ENCODE measurements at regions not wholly inside any gene's neighbourhood (a gene's known extent, or its start where the extent isn't known, plus 50 kb on each side); places are given as distances from the start of the nearest gene placed in this dataset.
"Not testable (repeated sequence)": the region's sequence is repeated elsewhere in the genome, so short reads cannot be mapped to it uniquely, and the experiment has no call there.

GRCh38 chr7:49099587-49100326 lies 175.4 kb downstream of the CDC14C start:
- no peak for DNase-seq (ENCODE audit: low read depth in 3 of 3, low spot score in 2 of 3)

DNA sequence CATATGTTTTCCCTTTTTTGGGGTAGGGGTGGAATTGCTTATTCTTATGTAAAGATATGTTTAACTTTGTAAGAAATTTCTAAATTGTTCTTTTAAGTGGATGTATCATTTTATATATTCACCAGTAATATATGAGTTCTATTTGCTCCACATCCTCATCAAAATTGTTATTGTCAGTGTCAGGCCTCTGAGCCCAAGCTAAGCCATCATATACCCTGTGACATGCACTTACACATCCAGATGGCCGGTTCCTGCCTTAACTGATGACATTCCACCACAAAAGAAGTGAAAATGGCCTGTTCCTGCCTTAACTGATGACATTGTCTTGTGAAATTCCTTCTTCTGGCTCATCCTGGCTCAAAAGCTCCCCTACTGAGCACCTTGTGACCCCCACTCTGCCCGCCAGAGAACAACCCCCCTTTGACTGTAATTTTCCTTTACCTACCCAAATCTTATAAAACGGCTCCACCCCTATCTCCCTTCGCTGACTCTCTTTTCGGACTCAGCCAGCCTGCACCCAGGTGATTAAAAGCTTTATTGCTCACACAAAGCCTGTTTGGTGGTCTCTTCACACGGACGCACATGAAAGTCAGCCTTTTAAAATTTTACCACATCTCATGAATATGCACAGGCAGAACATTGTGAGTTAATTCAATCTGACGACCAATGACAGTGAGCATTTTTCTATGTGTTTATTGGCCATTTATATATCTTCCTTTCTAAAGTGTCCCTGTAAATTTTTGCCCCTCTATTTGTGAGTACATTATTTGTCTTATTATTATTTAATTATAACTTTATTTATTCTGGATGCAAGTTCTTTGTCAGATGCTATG lies 176.8 kb downstream of the CDC14C start:
- not testable (repeated sequence) for DNase-seq (ENCODE audit: low read depth in 3 of 3, low spot score in 2 of 3)

DNA sequence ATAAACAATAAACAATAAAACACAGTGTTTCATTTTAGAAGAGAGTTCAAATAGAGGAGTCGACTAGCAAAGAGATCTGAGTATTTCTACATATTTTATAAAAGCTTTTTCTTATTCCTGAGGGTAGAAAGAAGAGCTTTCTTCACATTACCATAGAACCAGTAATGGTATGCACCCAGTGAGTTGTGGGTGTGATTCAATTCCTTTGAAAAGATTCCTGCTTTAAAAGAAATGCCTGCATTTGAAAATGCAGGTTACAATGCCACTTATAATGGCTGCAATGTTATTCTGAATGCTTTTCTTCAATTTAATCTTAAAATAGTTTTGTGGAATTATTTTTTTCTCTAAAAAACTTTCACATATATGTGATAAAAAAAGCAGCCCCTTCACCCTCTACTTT lies 178.1 kb downstream of the CDC14C start:
- DNase-seq (ENCODE audit: low read depth in 3 of 3, low spot score in 2 of 3): no peak

GRCh38 chr7:49111706-49112105 lies 187.4 kb downstream of the CDC14C start:
- DNase-seq (ENCODE audit: low read depth in 3 of 3, low spot score in 2 of 3): no peak

- no peak for DNase-seq (ENCODE audit: low read depth in 3 of 3, low spot score in 2 of 3)
These were observed 187.9 kb downstream of the CDC14C start for GRCh38 chr7:49112222-49112621.

DNA sequence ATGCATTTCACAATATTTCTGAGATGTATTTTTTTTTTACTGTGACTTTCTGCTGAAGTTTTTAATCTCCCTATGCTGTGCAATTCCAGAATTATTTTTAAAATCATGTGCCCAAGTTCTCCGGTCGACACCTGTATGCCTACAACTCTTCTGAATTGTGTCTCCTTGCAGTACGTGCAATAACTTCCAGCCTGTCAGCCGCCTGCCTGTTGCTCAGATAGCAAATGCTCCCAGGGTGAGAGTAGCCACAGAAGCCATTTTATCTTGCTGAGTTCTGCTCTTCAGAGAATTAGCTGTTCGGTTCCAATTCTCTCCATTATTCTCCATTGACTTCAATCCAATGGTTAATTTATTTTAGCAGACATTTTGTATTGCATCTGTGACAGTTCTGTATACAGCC lies 188.3 kb downstream of the CDC14C start:
- DNase-seq (ENCODE audit: low read depth in 3 of 3, low spot score in 2 of 3): no peak

DNA sequence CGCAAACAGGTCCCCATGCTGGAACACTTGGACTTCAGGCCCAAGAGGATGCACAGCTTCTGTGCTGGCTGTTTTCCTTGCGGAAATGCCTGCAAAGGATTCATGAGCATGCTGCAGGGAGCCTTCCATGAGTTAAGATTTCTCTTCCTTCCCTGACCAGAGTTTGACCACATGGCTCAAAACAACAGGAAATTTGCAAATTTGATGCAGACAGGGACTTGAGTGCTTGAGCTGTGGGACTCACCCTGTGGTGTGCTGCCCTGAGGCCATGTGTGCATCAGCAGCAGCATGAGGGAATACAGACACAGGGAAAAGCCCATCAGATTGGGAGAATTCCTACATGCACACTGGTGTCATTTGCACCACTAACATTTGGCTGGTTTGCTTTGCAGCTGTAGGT lies 195.4 kb downstream of the CDC14C start:
- DNase-seq (ENCODE audit: low read depth in 3 of 3, low spot score in 2 of 3): no peak

GRCh38 chr7:49125246-49125645 lies 200.9 kb downstream of the CDC14C start:
- no peak for DNase-seq (ENCODE audit: low read depth in 3 of 3, low spot score in 2 of 3)

DNA sequence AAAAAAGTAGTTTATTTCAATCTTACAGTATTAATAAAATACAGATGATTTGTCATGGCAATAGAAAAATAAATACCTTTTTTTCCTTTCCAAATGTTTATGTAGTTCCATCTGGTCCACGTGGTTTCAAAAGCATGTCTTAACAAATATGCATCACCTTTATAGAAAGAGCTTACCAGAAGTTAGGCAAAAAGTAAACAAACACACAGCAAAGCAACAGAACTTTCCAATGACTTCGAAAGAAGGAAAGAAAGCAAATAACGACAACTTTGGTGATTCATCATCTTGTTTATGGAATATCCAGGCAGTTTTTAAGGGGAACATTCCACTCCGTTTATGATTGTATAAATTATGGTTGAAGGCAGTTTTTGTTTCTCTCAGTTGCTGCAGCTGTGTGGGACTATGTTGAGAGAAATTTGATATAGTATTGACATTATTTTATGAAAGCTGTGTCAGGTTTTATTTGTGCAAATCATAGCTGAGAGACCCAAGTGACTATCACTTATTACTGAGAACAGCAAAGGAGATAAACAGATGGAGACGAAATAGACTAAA lies 203.1 kb downstream of the CDC14C start:
- no peak for DNase-seq (ENCODE audit: low read depth in 3 of 3, low spot score in 2 of 3)

DNA sequence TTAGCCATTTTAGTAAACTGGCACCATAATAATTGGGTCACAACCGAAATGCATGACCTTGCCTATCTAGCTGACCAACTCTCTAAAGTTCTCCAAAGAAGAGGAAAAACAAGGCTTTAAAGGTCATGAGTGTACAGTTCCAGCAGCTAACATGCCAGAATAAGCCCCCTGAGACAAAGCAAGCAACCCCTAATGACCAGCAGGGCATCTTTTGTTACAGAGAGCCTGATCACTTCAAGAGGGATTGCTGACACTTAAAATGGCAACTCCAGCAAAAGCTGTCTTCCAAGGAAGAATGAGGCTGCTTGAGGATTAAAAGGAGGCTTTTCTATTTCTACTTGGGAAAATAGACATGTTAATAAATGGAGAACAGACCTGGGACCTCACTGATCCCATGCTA lies 213.6 kb downstream of the CDC14C start:
- DNase-seq (ENCODE audit: low read depth in 3 of 3, low spot score in 2 of 3): no peak

GRCh38 chr7:49150486-49150885 lies 226.1 kb downstream of the CDC14C start:
- no peak for DNase-seq (ENCODE audit: low read depth in 3 of 3, low spot score in 2 of 3)

- DNase-seq (ENCODE audit: low read depth in 3 of 3, low spot score in 2 of 3): no peak
These were observed 226.8 kb downstream of the CDC14C start for GRCh38 chr7:49151146-49151545.

DNA sequence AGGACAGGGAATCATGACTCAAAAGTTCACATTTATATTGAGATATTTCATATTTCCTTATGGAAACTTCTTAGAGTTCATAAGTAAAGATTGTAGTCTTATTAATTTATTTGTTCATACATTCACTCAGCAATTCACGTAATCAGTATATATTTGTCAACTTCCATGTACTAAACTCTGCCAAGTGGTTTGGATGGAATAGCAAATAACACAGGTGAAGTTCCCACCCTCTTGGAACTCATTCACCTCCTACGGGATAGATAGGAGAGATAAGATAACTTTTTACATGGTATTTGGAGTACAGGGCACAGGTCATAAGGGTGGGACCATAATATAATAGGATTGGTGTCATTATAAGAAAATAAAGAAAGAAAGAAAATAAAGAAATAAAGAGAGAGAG lies 234.0 kb downstream of the CDC14C start:
- DNase-seq (ENCODE audit: low read depth in 3 of 3, low spot score in 2 of 3): no peak

- no peak for DNase-seq (ENCODE audit: low read depth in 3 of 3, low spot score in 2 of 3)
These were observed 235.2 kb downstream of the CDC14C start for GRCh38 chr7:49159536-49159935.

GRCh38 chr7:49166441-49166840 lies 242.1 kb downstream of the CDC14C start:
- no peak for DNase-seq (ENCODE audit: low read depth in 3 of 3, low spot score in 2 of 3)

- no peak for DNase-seq (ENCODE audit: low read depth in 3 of 3, low spot score in 2 of 3)
These were observed 248.3 kb downstream of the CDC14C start for GRCh38 chr7:49172639-49173038.

DNA sequence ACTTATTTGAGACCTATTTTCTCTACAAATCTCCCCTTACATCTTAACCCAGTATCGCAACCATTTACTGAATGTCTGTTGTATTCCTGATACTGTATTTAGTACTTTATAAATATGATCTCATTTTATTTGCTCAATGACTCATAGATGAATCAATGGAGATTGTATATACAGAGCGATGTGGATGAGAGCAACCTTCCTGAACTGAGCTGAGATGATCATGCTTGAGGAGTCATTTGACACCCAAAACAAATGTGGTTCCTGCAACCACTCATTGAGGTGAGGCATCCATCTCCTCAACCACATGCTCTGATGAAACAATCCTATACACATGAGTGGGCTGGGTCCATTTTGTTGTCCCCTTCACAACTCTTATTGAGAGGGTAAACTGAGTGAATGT lies 250.0 kb downstream of the CDC14C start:
- no peak for DNase-seq (ENCODE audit: low read depth in 3 of 3, low spot score in 2 of 3)

GRCh38 chr7:49187543-49188268 lies 263.4 kb downstream of the CDC14C start:
- DNase-seq (ENCODE audit: low read depth in 3 of 3, low spot score in 2 of 3): no peak

DNA sequence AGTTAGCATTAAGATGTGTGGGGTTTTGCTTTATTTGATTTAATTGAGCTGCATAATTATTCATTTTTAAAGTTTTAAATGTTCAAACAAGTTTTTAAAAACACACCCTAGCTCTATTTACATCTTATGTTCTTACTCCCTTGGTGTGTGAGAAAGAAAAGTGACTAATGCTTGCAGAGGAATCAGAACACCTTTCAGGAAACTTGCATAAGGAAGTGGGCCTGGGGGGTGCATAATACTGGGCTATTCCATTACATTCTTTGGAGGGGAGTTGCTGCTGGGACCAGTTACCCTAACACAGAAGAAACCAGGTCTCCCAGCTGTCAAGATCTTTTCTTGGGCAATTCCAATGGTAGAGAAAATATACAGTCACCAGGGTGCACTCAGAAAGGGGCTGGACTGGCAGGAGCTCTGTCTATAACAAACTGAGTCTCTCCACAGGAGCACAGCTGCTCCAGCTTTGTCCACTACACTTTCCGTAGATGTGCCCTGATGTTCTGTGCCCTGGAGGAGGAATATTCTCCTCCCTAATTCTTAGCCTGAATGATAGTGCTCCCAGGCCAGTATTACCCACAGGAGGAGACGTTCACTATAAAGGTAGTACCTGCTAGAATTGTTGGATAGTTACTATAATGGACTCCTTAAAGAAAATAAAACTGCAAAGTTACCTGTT lies 304.2 kb downstream of the CDC14C start:
- no peak for DNase-seq (ENCODE audit: low read depth in 3 of 3, low spot score in 2 of 3)

DNA sequence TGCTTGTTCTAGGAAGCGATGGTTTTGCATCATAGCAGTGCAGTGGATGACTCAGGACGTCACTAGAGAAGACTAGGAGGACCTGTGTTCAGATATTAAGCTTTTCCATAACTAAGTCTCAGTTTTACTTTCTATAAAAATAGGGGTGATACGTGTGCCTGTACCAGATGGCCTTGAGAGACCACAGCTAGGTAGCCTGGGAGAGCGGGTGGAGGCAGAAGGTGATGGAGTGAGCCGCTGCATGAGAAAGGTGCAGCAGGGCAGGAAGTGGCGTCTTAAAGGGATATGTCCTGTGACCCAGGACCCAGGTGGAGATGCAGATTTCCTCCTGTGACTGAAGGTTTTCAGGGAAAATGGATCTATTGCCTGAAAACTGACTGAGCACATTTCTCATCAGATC lies 304.9 kb downstream of the CDC14C start:
- DNase-seq (ENCODE audit: low read depth in 3 of 3, low spot score in 2 of 3): no peak

DNA sequence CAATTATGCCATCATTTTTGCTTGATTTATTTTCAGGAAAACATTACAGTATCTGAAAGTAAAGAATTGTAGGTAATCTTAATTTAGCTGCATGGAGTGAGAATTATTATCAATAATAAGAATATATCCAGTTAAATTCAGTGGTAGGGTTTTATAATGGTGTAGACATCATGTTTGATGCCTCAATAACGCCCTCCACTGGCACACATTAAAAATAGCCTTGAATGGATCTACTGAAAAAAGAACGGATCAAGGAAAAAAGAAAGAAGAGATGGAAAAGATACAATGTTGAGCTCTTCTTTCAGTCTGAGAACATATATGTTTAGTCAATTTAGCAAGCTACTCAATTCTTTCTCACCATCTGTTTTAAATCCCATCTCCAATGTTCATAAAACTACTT lies 319.2 kb downstream of the CDC14C start:
- DNase-seq (ENCODE audit: low read depth in 3 of 3, low spot score in 2 of 3): no peak

All from right renal cortex interstitium (tissue), 3 donors.